Heart right ventricle (tissue), 16 donors: ENCODE measurements at regions not wholly inside any gene's neighbourhood (a gene's known extent, or its start where the extent isn't known, plus 50 kb on each side); places are given as distances from the start of the nearest gene placed in this dataset.
A peak's percentile ranks its signal among the peaks of the same experiment; 100 is the strongest.

Experiments
- ATAC-seq, 8 donors: fragments of 200-7000 bp; cut with Tn5 transposase; one replicate each; pipeline ENCODE4 v1.9.1; 2020; ENCODE audit warnings: mild to moderate bottlenecking in 8 of 8, moderate library complexity in 8 of 8, moderate number of reproducible peaks in 1 of 8
- DNase-seq, 2 donors: peaks; one replicate each; pipeline ENCODE4 v3.0.0-alpha.2; 2020
- H3K27ac ChIP-seq, 10 donors: fragments of 200-600 bp; sonication (generic) in 2 of 10; one replicate each; pipeline versions ENCODE4 v1.5.0 to v1.8.0; 2020 to 2022; ENCODE audit warnings: mild to moderate bottlenecking in 3 of 10
- H3K27me3 ChIP-seq, 7 donors: fragments of 200-600 bp; one replicate each; pipeline ENCODE4 v1.8.0; 2021 to 2022; ENCODE audit warnings: mild to moderate bottlenecking in 2 of 7
- H3K36me3 ChIP-seq, 9 donors: fragments of 200-600 bp; sonication (generic) in 1 of 9; one replicate each; pipeline versions ENCODE4 v1.5.0 to v1.8.0; 2020 to 2022; ENCODE audit warnings: mild to moderate bottlenecking in 2 of 9
- H3K4me1 ChIP-seq, 9 donors: fragments of 200-600 bp; sonication (generic) in 1 of 9; one replicate each; pipeline versions ENCODE4 v1.5.0 to v1.8.0; 2020 to 2022; ENCODE audit warnings: mild to moderate bottlenecking in 4 of 9
- H3K4me3 ChIP-seq, 10 donors: fragments of 200-600 bp; sonication (generic) in 2 of 10; one replicate each; pipeline versions ENCODE4 v1.5.0 to v1.8.0; 2020 to 2022; ENCODE audit warnings: mild to moderate bottlenecking in 7 of 10, moderate library complexity in 2 of 10
- H3K9me3 ChIP-seq, 11 donors: fragments of 200-600 bp in 10 of 11; sonication (generic) in 2 of 11; one replicate each; pipeline versions ENCODE4 v1.5.0 to v1.8.0; 2013 to 2022; ENCODE audit warnings: mild to moderate bottlenecking in 2 of 11, control low read depth in 1 of 11, moderate library complexity in 1 of 11
- CTCF ChIP-seq, 9 donors: fragments of 200-600 bp; sonication (generic) in 2 of 9; IDR thresholded peaks; one replicate each; pipeline versions ENCODE4 v1.5.0 to v1.8.0; 2021 to 2022; ENCODE audit warnings: antibody characterized with exemption in 9 of 9, mild to moderate bottlenecking in 5 of 9, moderate library complexity in 1 of 9
- WGBS, 2 donors: extraction: QIAGEN DNeasy Blood & Tissue Kit; methylation state at CpG; one replicate each; pipeline ENCODE4 v1.1.7; 2013; ENCODE audit warnings: inconsistent platforms in 1 of 2; 5-methylcytosine and 5-hydroxymethylcytosine counted together
- intact Hi-C, 10 donors: fragments of 100-400 bp; cut with DNase I; formaldehyde crosslinking; loops; one replicate each; pipeline versions ENCODE4 v1.11.1 to v1.14.2; 2022
- donor health status: Arrhythmogenic right ventricular cardiomyopathy.
- donor health status: ischemic (EF 13 %, LVEDD 7.1; RV severe dilation, severe dysfunction).
- donor health status: healthy with polysubstance abuse.
- donor health status: DM: no; HTN: yes; CAD: no.
- donor health status: DM: no; HTN: no; CAD: no.
- donor health status: ischemic (EF 25% LVEDD 6.9; RV normal size, moderate dysfunction).
- donor health status: ischemic (EF 25% LVEDD 5.7; RV mildly dilated, moderate dysfunction).
- donor health status: healthy.
- donor health status: DM: yes; HTN: yes; CAD: no.
- donor health status: Ischemic cardiomyopathy.
- donor health status: ischemic (EF 35%, LVEDD 5.7; RV mildly dilated, moderate dysfunction).
- donor health status: nonischemic (EF 11% LVEDD 7.7; RV severe dilation, severe dysfunction).
- donor health status: DM: yes; HTN: yes; CAD: no.
- donor health status: PGD.
- donor health status: ischemic (EF 29% LVEDD 5.4; RV normal size, mild dysfunction).
- donor health status: nonischemic (EF 23%, LVEDD 6.1; RV moderate dilation, normal function).

DNA sequence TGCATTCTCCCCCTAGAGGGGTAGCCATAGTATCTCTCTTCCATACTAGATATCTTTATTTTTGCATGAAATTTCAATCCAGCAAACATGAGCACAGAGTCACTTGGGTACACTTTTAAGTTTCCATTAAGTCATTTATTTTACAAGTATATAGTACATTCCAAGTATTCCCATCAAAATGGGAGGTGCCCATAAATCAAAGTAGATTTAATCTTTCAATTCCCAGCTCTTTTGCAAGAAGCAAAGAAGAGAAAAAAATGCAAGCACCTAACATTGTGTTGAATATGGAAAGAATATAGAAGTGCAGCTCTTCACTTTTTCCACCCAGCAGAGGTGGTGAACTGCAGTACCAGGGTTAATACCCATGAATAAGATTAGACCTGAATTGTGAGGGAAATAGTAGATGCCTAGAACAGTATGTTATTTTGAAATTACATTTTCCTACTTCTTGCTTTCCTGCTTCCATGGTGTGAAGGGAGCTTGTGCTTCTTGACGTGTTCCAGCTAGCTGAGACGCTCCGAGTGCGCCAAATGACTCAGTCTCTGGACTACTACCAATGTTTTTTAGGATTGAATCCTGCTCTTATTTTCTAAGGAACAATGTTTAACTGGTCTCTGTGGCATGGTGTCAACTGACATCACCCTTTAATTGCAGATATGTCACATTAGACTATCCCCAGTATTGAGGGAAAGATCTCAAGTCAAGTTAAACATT lies 151.1 kb upstream of the MAF start:
- H3K27me3 ChIP-seq = no peaks in the 10 kb centered on the region
- peaks cover 0 to 6% (median 0%) of the 10 kb centered on the region in 11 donors for H3K9me3 ChIP-seq
- TF ChIP-seq CTCF (IDR thresholded peaks at IDR 0.05) = no peak
- H3K36me3 ChIP-seq = no peaks in the 10 kb centered on the region
- DNase-seq = peak in 1 of 2 donors; percentile 59
- 50 to 72% methylated on average over 4 of the region's 4 CpGs for WGBS, 2 donors
- no peak overlapping the region for H3K27ac ChIP-seq
- intact Hi-C loops = no loop called here
- peak; percentile 53 to 87 (median 76) for ATAC-seq
- H3K4me1 ChIP-seq = peaks cover 0 to 21% (median 9%) of the 10 kb centered on the region in 9 donors
- no peak overlapping the region for H3K4me3 ChIP-seq

- no peak overlapping the region for H3K4me3 ChIP-seq
- intact Hi-C loops = no loop called here
- peaks cover 0 to 21% (median 9%) of the 10 kb centered on the region in 9 donors for H3K4me1 ChIP-seq
- no peak overlapping the region for H3K27ac ChIP-seq
- no peak for TF ChIP-seq CTCF (IDR thresholded peaks at IDR 0.05)
- ATAC-seq (no peak), DNase-seq (no peak)
- no peaks in the 10 kb centered on the region for H3K27me3 ChIP-seq
- H3K36me3 ChIP-seq = no peaks in the 10 kb centered on the region
- WGBS, 2 donors = 81 to 84% methylated on average over 4 of the region's 4 CpGs
- H3K9me3 ChIP-seq = peaks cover 0 to 6% (median 0%) of the 10 kb centered on the region in 11 donors
Measured at GRCh38 chr16:79750311-79750710, 149.8 kb upstream of the MAF start.

DNA sequence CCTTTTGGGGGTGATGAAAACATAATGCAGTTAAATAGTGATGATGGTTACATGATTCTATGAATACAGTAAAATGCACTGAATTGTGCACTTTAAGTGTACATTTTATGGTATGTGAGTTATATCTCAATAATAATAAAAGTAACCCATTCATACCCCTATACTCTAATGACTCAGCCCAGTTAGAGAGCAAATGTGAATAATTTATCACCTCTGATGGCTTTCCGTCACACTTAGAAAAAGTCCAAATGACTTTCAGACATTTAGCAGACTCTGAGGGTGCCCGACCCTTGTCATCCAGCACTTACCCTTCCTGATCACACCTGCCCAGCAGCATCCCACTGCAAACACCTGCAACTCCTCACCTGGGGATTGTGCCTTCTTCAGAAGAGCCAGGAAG lies 148.1 kb upstream of the MAF start:
- no peak for TF ChIP-seq CTCF (IDR thresholded peaks at IDR 0.05)
- intact Hi-C loops = no loop called here
- Histone ChIP-seq H3K27ac (no peak overlapping the region), H3K27me3 (no peaks in the 10 kb centered on the region), H3K36me3 (no peaks in the 10 kb centered on the region), H3K4me3 (no peak overlapping the region), H3K4me1 (peaks cover 0 to 6% (median 0%) of the 10 kb centered on the region in 9 donors), H3K9me3 (peaks cover 0 to 12% (median 0%) of the 10 kb centered on the region in 11 donors)
- 96 to 98% methylated on average over 2 of the region's 2 CpGs for whole genome bisulfite sequencing, 2 donors
- DNase-seq (no peak), ATAC-seq (no peak)

DNA sequence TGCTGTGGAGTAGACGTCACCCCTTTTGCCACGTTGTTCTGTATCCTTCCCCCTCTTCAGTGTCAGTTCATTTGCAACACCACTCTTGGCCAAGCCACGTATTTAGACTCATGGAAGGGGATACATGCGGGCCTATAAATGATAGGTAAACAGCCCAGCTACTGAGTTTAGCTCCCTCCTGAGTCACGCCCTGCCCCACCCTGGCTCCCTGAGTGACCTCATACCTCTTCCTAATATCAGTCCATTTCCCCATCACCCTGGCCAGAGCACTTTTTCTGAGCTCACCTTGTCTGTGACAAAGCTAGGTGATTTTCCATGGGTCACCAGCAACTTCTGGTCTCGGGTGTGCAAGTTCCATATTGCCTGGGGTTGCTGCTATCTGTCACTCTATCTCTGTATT lies 147.2 kb upstream of the MAF start:
- H3K4me3 ChIP-seq = no peak overlapping the region
- H3K27me3 ChIP-seq = no peaks in the 10 kb centered on the region
- ATAC-seq (no peak), DNase-seq (no peak)
- intact Hi-C loops = no loop called here
- no peak overlapping the region for H3K27ac ChIP-seq
- peaks cover 0 to 5% (median 0%) of the 10 kb centered on the region in 9 donors for H3K4me1 ChIP-seq
- WGBS, 2 donors = 90 to 91% methylated on average over 6 of the region's 6 CpGs
- peaks cover 0 to 12% (median 0%) of the 10 kb centered on the region in 11 donors for H3K9me3 ChIP-seq
- H3K36me3 ChIP-seq = no peaks in the 10 kb centered on the region
- TF ChIP-seq CTCF (IDR thresholded peaks at IDR 0.05) = no peak
